HEK293T (cell line): ENCODE measurements at regions not wholly inside any gene's neighbourhood (a gene's known extent, or its start where the extent isn't known, plus 50 kb on each side); places are given as distances from the start of the nearest gene placed in this dataset.

Source experiments
- BHLHE40 ChIP-seq: fragments of 450-650 bp; IDR thresholded peaks from 2 replicates; pipeline ENCODE4 v1.6.1; 2016; ENCODE audit warnings: mild to moderate bottlenecking, moderate library complexity, borderline replicate concordance
- FOXM1 ChIP-seq: fragments of 450-650 bp; IDR thresholded peaks from 2 replicates; pipeline ENCODE4 v1.6.1; 2017; ENCODE audit warnings: mild to moderate bottlenecking, borderline replicate concordance
- HDGF ChIP-seq: fragments of 450-650 bp; IDR thresholded peaks from 2 replicates; pipeline ENCODE4 v1.6.1; 2017; ENCODE audit warnings: antibody characterized with exemption, borderline replicate concordance
- LEF1 ChIP-seq: fragments of 450-650 bp; IDR thresholded peaks from 2 replicates; pipeline ENCODE4 v1.6.1; 2017; ENCODE audit warnings: mild to moderate bottlenecking, borderline replicate concordance
- NFRKB ChIP-seq: fragments of 450-650 bp; IDR thresholded peaks from 2 replicates; pipeline ENCODE4 v1.6.1; 2016; ENCODE audit warnings: mild to moderate bottlenecking, moderate library complexity
- SP1 ChIP-seq: fragments of 450-650 bp; IDR thresholded peaks from 2 replicates; pipeline ENCODE4 v1.6.1; 2017
- SUZ12 ChIP-seq: fragments of 450-650 bp; IDR thresholded peaks from 2 replicates; pipeline ENCODE4 v1.6.1; 2016; ENCODE audit warnings: mild to moderate bottlenecking

DNA sequence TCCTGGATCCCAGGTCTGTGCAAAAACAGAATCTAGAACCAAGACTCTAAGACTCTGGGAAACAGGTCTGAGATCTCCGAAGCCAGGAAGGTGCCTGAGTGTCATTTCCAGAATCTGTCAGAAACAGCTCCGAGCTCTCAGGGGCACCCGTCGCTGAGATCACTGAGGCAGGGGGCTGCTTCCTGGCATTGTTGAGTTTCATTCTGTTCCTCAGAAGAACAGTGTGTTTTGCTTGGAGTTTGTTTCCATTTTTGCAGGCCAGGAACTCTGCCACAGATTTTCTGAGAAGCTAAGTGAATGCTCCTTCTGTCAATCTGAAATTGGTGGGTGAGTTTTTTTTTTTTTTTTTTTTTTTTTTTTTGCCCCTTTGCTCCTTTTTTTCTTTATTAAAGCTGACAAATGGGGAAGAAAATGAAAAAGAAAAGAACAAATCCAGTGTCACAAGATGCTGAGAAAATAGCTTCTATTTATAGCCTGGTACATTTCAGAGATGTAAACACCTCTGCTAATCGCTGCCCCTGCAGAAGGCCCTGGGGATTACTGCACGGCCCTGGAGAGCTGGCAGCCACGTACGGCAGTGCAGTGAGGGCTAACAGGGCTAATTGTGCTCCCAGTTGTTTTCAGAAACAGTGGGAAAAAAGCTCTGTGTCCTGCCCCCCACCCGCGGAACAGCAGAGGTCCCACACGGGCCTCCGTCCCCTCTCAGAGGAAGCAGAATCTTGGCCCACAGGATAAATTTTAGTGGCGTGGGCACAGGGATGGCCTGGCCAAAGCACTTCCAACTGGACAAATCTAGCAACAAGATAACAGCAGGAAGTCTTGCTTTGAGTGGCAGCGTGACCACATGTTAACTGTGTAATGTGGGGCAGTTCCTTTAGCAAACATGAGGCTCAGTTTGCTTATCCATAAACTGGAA is 237.6 kb upstream of the IRS2 start:
- TF ChIP-seq SP1 = no peak
- TF ChIP-seq SUZ12 = no peak
- no peak for TF ChIP-seq HDGF
- no peak for TF ChIP-seq FOXM1
- TF ChIP-seq LEF1 = no peak
- TF ChIP-seq NFRKB = no peak
- TF ChIP-seq BHLHE40 = no peak
